Gastroesophageal sphincter (tissue), 3 donors: ENCODE measurements at regions not wholly inside any gene's neighbourhood (a gene's known extent, or its start where the extent isn't known, plus 50 kb on each side); places are given as distances from the start of the nearest gene placed in this dataset.

Source experiments
- CTCF ChIP-seq, 4 experiments: fragments of 200-600 bp in 2 of 4; fragments of 450-650 bp in 2 of 4; sonication (generic) in 1 of 4; IDR thresholded peaks; one replicate each; pipeline ENCODE4 v1.5.1; 2017 to 2019; ENCODE audit warnings: antibody characterized with exemption in 4 of 4, mild to moderate bottlenecking in 2 of 4, moderate library complexity in 2 of 4
- POLR2AphosphoS5 ChIP-seq: sonication (generic); formaldehyde crosslinking; IDR thresholded peaks from one replicate; pipeline ENCODE4 v1.6.1; 2017; ENCODE audit warnings: antibody characterized with exemption

GRCh38 chr1:213333121-213333520, 282.1 kb downstream of the RPS6KC1 start:
- TF ChIP-seq CTCF (IDR thresholded peaks at IDR 0.05) = no peak
- TF ChIP-seq POLR2AphosphoS5 = no peak
